Endothelial cell of umbilical vein (primary cell): ENCODE measurements at regions not wholly inside any gene's neighbourhood (a gene's known extent, or its start where the extent isn't known, plus 50 kb on each side); places are given as distances from the start of the nearest gene placed in this dataset.

Experiments
- BruUV-seq: library from RNA; stranded (reverse); fragments of 400-500 nt; replicated peaks from 2 replicates; lab custom pipeline; 2021; lab: Mats Ljungman, UMichigan
- CTCF ChIA-PET: fragments of 300-600, 350-600 bp; sonication (Branson Sonifier 250); formaldehyde crosslinking; loops from one replicate; lab custom pipeline; 2021; ENCODE audit warnings: antibody characterized with exemption, inconsistent platforms; lab: Charles Lee
- POLR2A ChIA-PET: fragments of 300-600, 350-600 bp; sonication (Branson Sonifier 250); formaldehyde crosslinking; loops from one replicate; lab custom pipeline; 2021; ENCODE audit warnings: antibody characterized with exemption, inconsistent platforms; lab: Charles Lee
- DNase-seq: peaks from one replicate; pipeline ENCODE4 v3.0.0-alpha.2; 2011; ENCODE audit warnings: low read depth, low spot score
- FAIRE-seq: peaks from 2 replicates; lab custom pipeline; 2011; peaks lifted over from hg19 to GRCh38; lab: Jason Lieb, UNC
- H2AFZ ChIP-seq: 2 replicates; pipeline ENCODE4 v1.6.0; 2012; ENCODE audit warnings: low read depth, low read length, control low read depth, inconsistent platforms
- H3K27ac ChIP-seq: 2 replicates; pipeline ENCODE4 v1.5.1; 2011; ENCODE audit warnings: low read depth, mild to moderate bottlenecking, control low read depth, low read length, moderate library complexity; ENCODE audit not compliant: insufficient read depth
- H3K27me3 ChIP-seq, 2 experiments: 2 replicates each; pipeline versions ENCODE4 v1.6.0 to v1.6.1; 2011; ENCODE audit warnings: low read length in 2 of 2, mixed read lengths in 1 of 2; ENCODE audit not compliant: control insufficient read depth in 2 of 2, insufficient read depth in 2 of 2
- H3K36me3 ChIP-seq, 2 experiments: 2 replicates in 1 of 2; 3 replicates in 1 of 2; pipeline ENCODE4 v1.5.1; 2011; ENCODE audit warnings: low read length in 2 of 2, mild to moderate bottlenecking in 1 of 2, moderate library complexity in 1 of 2; ENCODE audit not compliant: control insufficient read depth in 2 of 2, insufficient read depth in 2 of 2; ENCODE audit errors: extremely low read depth in 1 of 2
- H3K4me1 ChIP-seq: 3 replicates; pipeline ENCODE4 v1.5.1; 2011; ENCODE audit warnings: mild to moderate bottlenecking, low read length; ENCODE audit not compliant: control insufficient read depth, insufficient read depth; ENCODE audit errors: extremely low read depth
- H3K4me2 ChIP-seq: 2 replicates; pipeline ENCODE4 v1.6.1; 2011; ENCODE audit warnings: low read length, control low read depth, mixed read lengths; ENCODE audit not compliant: insufficient read depth
- H3K4me3 ChIP-seq, 3 experiments: fragments of 200-600 bp in 1 of 3; sonication (generic), shearing (Covaris generic) in 1 of 3; replicated peaks in 1 of 3; 2 replicates each; pipeline ENCODE4 v1.5.1; 2011 to 2016; ENCODE audit warnings: control low read depth in 3 of 3, low read length in 3 of 3, mild to moderate bottlenecking in 2 of 3, inconsistent platforms in 1 of 3, low read depth in 1 of 3, moderate library complexity in 1 of 3; ENCODE audit not compliant: insufficient read depth in 1 of 3
- H3K79me2 ChIP-seq: 2 replicates; pipeline ENCODE4 v1.6.0; 2012; ENCODE audit warnings: low read length, inconsistent platforms; ENCODE audit not compliant: control insufficient read depth, insufficient read depth
- H3K9ac ChIP-seq: replicated peaks from 2 replicates; pipeline ENCODE3; 2011; ENCODE audit warnings: low read length, control low read depth; ENCODE audit not compliant: insufficient read depth; ENCODE audit errors: extremely low read depth
- H3K9me1 ChIP-seq: replicated peaks from 3 replicates; pipeline ENCODE4 v1.6.0; 2011; ENCODE audit warnings: mild to moderate bottlenecking, low read length; ENCODE audit not compliant: control insufficient read depth, insufficient read depth; ENCODE audit errors: extremely low read depth
- H3K9me3 ChIP-seq: replicated peaks from 2 replicates; pipeline ENCODE4 v1.5.1; 2012; ENCODE audit warnings: low read length, inconsistent platforms; ENCODE audit not compliant: control insufficient read depth, insufficient read depth
- H4K20me1 ChIP-seq: replicated peaks from 2 replicates; pipeline ENCODE3; 2011; ENCODE audit warnings: mild to moderate bottlenecking, low read length; ENCODE audit not compliant: control insufficient read depth, insufficient read depth; ENCODE audit errors: extremely low read depth
- EZH2 ChIP-seq: IDR thresholded peaks from 2 replicates; pipeline ENCODE4 v1.6.1; 2012; ENCODE audit warnings: borderline replicate concordance, low read depth, mild to moderate bottlenecking, moderate library complexity, low read length, inconsistent platforms; ENCODE audit not compliant: severe bottlenecking
- FOS ChIP-seq: IDR thresholded peaks from 2 replicates; pipeline ENCODE4 v1.6.1; 2011; ENCODE audit warnings: mild to moderate bottlenecking, low read length, moderate library complexity, borderline replicate concordance; ENCODE audit not compliant: insufficient read depth
- GATA2 ChIP-seq: IDR thresholded peaks from 2 replicates; pipeline ENCODE4 v1.7.0; 2011; ENCODE audit warnings: low read depth, mild to moderate bottlenecking, moderate library complexity, mixed read lengths, low read length; ENCODE audit not compliant: insufficient read length, insufficient read depth
- JUN ChIP-seq: IDR thresholded peaks from 2 replicates; pipeline ENCODE4 v1.6.1; 2011; ENCODE audit warnings: borderline replicate concordance, low read depth; ENCODE audit not compliant: insufficient read length, insufficient read depth
- MYC ChIP-seq: IDR thresholded peaks from one replicate; pipeline ENCODE4 v1.6.1; 2011; ENCODE audit warnings: mild to moderate bottlenecking, low read depth, low read length
- POLR2A ChIP-seq: IDR thresholded peaks from 2 replicates; pipeline ENCODE4 v1.6.1; 2012; ENCODE audit warnings: low read depth, mild to moderate bottlenecking, control low read depth, low read length
- POLR2AphosphoS5 ChIP-seq: IDR thresholded peaks from 2 replicates; pipeline ENCODE4 v1.6.1; 2012; ENCODE audit warnings: low read depth, mild to moderate bottlenecking, control low read depth, low read length, moderate library complexity; ENCODE audit not compliant: insufficient read depth
- dilution Hi-C: fragments of 300-500 bp; cut with MboI; formaldehyde crosslinking; loops from one replicate; pipeline ENCODE4 v1.15.0; 2019; ENCODE audit warnings: low sequenced_read_pairs; ENCODE audit not compliant: extremely low pct_ligation_motif_present
- intact Hi-C: fragments of 100-400 bp; cut with micrococcal nuclease; formaldehyde crosslinking; loops from one replicate; pipeline ENCODE4 v1.10.0; 2022
- TF ChIP-seq, protein P1 (sequence below), 2 donors: IDR thresholded peaks; 1 replicate in 1 of 2; 2 replicates in 1 of 2; pipeline ENCODE4 v1.5.1; 2011; ENCODE audit warnings: low read length in 2 of 2, mild to moderate bottlenecking in 2 of 2, moderate library complexity in 2 of 2, control low read depth in 1 of 2, inconsistent platforms in 1 of 2, low read depth in 1 of 2; ENCODE audit not compliant: insufficient read depth in 1 of 2; ENCODE audit errors: extremely low read depth in 1 of 2
- TF ChIP-seq, protein P2 (sequence below): IDR thresholded peaks from 2 replicates; pipeline ENCODE4 v1.6.1; 2011; ENCODE audit not compliant: insufficient read depth, insufficient read length

DNA sequence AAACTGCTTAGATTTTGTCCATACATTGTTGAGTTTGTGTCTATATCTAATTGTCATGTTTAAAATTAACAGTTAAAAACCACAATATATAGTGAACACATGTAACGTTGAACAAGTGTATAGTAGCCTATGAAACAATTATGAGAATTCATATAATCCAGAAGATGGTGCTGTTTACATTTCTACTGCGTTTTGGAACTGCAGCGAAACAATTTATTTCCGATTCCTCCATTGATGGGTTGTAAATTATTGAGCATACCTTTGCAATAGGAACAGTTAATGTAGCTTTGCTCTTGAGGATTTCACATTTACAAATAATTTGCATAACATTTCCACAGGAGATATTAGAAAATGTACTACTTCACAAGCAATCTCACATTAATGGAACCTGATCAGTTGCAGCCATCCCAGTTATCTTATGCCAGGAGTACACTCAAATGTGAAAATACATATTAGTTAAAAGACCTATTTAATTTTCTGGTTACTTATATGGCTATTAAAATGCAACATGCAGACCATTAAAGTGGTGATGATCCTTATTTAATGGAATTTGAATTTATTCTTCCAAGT is 411.8 kb downstream of the CDH10 start:
- H3K9me1 ChIP-seq: no peaks in the 10 kb centered on the region
- DNase-seq: no peak
- H3K79me2 ChIP-seq: no peaks in the 10 kb centered on the region
- ChIA-PET CTCF (no interaction called here), POLR2A (no interaction called here)
- no peaks in the 10 kb centered on the region for H4K20me1 ChIP-seq
- BruUV-seq: no TSS peak
- H3K36me3 ChIP-seq: no peaks in the 10 kb centered on the region
- no peaks in the 10 kb centered on the region for H3K9me3 ChIP-seq
- no peak overlapping the region for H3K27ac ChIP-seq
- H3K27me3 ChIP-seq: no peaks in the 10 kb centered on the region
- H2AFZ ChIP-seq: no peak overlapping the region
- intact Hi-C loops (no loop called here), dilution Hi-C loops (no loop called here)
- FAIRE-seq: no peak
- H3K4me3 ChIP-seq: no peak overlapping the region
- TF ChIP-seq POLR2A (no peak), JUN (no peak), MYC (no peak), FOS (no peak), EZH2 (no peak), GATA2 (no peak), POLR2AphosphoS5 (no peak)
- TF ChIP-seq, protein P1, sequence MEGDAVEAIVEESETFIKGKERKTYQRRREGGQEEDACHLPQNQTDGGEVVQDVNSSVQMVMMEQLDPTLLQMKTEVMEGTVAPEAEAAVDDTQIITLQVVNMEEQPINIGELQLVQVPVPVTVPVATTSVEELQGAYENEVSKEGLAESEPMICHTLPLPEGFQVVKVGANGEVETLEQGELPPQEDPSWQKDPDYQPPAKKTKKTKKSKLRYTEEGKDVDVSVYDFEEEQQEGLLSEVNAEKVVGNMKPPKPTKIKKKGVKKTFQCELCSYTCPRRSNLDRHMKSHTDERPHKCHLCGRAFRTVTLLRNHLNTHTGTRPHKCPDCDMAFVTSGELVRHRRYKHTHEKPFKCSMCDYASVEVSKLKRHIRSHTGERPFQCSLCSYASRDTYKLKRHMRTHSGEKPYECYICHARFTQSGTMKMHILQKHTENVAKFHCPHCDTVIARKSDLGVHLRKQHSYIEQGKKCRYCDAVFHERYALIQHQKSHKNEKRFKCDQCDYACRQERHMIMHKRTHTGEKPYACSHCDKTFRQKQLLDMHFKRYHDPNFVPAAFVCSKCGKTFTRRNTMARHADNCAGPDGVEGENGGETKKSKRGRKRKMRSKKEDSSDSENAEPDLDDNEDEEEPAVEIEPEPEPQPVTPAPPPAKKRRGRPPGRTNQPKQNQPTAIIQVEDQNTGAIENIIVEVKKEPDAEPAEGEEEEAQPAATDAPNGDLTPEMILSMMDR (IDR thresholded peaks at IDR 0.05; ENCODE audit: extremely low read depth in 1 of 2, insufficient read depth in 1 of 2, low read depth in 1 of 2, low read length in 2 of 2): no peak
- TF ChIP-seq, protein P2, sequence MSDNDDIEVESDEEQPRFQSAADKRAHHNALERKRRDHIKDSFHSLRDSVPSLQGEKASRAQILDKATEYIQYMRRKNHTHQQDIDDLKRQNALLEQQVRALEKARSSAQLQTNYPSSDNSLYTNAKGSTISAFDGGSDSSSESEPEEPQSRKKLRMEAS: no peak
- H3K9ac ChIP-seq: no peak overlapping the region
- no peak overlapping the region for H3K4me2 ChIP-seq
- H3K4me1 ChIP-seq: no peaks in the 10 kb centered on the region
